ENCODE measurements at regions not wholly inside any gene's neighbourhood (a gene's known extent, or its start where the extent isn't known, plus 50 kb on each side); places are given as distances from the start of the nearest gene placed in this dataset.
"Not testable (repeated sequence)": the region's sequence is repeated elsewhere in the genome, so short reads cannot be mapped to it uniquely, and the experiment has no call there.

- DNase-seq: no peak
These were observed 629.1 kb upstream of the EYS start for GRCh38 chr6:66336176-66336575.

DNA sequence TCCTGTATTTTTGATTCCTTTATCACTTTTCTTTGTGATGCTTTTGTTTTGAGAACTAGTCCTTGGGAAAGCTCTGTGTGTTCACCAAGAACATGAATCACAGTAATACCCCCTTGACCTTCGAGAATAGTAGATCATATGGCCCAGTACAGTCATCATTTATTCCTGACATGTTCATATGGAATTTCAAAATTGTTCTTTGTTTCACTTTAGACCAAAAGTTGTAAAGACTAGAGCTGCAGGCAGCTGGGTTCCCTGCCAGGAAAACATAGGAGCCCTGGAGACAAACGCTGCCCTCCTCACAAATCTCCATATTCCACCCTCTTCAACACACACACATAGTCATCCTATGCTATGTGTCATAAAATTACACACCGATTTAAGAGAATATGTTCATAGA, 621.2 kb upstream of the EYS start:
- no peak for DNase-seq

DNA sequence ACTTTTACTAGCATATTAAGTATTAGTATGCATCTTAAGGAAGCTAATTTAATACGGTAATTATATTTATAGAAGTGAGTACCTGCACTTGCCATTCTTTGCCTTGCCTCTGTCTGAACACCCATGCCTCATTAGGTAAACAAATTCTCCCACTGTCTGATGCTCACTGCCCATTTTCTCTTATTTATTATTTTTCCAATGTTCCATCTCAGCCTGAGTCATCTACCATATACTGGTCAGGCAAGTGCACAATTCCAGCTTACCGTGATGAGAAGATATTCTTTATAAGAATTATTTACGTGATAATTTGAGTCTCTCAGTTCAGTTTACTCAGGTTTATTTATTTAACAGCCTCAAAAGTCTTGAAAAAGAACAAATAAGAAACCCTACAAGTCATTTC, 619.2 kb upstream of the EYS start:
- DNase-seq: no peak

DNA sequence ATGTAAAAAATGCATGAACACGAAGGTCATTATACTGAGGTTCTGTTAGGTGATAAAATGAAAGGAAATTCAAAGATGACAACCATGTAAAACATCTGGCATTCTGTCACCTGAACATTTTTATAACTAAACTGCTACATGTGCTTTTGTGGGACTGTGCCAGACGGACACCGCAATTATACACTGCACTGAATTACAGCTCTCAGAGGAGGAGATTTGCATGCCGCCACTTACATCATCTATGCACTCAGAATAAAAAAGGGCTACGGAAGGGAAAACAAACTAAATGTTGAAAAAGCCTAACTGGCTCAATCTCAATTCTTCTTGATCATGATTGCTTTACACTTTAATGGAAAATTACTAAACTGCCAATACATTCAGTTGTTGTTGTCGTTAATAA, 614.0 kb upstream of the EYS start:
- DNase-seq: peak; percentile 56 to 74

GRCh38 chr6:66307490-66307889, 600.5 kb upstream of the EYS start:
- DNase-seq: no peak

DNA sequence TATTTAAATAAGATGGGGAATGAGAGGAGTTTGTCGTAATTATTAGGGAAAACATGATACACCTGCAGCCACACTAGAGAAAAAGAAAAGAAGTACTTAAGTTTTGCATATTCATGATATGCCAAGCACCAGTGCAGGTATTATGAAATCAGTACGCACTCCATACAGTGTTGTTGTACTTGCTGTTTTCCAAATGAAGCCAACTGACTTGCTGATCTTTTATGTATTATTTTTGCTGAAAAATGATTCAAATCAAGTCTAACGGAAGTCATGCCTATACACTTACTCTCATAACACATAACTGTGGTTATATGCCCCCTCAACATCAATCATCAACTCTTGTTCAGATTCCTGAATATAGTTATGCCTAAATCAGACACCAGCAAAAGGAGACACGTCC, 584.9 kb upstream of the EYS start:
- peak; percentile 66 to 79 for DNase-seq

DNA sequence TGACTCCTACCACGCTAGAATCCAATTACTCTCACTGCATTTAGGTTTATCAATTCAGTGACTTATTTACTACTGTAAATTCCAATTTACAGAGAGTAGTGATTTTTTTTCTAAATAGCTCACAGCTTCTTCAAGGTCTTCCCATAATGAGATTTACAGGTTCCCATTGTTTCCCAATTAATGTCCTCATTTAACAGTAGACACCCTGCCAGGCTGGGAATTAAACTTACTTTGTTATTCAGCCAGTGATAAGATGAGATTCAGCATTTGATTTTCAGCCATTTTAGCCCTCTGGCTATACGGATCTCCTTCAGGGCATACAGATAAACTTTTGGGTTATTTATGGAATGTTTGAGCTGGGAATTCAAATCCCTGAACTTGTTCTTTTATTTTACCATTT, 582.9 kb upstream of the EYS start:
- DNase-seq: no peak

GRCh38 chr6:66278115-66278514, 571.1 kb upstream of the EYS start:
- no peak for DNase-seq

GRCh38 chr6:66277400-66277799, 570.4 kb upstream of the EYS start:
- no peak for DNase-seq

DNA sequence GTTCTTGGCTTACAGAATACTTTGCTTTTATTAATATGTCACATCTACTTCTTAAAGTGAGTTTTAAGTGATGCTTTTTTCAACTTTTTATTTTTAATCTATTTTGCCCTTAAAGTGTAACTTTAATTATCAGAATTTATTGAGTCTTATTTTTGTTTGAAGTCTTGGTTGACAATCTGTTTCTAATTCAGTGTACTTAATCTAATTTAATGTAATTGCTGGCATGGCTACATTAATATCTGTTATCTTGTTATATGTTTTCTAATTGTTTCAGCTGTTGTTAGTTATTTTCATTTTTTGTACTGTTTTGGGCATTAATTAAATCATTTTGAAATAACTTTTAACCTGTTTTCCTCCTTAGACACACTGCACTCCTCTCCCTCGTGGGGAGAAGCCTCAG, 558.7 kb upstream of the EYS start:
- no peak for DNase-seq

DNA sequence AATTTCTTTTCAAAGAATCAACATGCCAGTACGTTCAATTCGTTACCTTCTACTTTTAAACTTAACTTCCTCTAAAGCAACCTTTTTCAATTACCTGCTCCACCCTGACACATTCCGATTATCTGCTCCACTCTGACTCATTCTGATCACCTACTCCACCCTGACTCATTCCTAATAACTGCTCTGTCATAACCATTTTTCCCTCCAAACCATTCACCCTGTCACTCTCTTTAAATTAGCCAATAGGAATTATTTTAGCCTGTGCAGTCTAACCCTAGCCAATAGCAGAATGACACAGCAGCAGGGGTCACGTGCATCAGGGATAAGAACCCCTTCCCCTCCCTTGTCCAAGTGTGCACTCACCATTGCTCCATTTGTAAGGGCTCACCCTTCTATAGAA, 557.4 kb upstream of the EYS start:
- no peak for DNase-seq

DNA sequence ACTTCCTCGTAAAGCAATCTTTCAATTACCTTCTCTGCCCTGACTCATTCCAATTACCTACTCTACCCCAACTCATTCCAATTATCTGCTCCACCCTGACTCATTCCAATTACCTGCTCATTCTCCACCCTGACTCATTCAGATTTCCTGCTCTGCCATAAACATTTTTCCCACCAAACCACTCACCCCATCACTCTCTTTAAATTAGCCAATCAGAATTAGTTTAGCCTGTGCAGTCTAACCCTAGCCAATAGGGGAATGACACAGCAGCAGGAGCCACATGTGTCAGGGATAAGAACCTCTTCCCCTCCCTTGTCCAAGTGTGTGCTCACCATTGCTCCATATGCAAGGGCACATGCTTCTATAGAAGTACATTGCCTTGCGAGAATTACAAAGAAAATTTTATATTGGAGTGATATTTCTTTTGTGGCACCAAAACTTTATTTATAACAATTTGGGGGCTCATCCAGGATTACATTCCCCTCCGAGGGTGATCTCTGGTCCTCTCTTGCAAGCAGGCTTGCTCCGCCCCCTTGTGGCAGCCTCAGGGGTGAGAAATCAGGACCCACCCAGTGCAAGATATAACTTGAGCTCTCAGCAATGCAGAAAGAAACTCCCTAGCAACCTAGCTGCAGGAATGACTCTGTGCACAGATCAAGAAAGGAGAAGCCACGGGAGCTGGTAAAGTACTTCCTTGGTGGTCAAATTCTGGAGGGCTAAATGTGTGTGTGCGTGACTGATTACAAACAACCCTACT, 551.9 kb upstream of the EYS start:
- DNase-seq: not testable (repeated sequence)

DNA sequence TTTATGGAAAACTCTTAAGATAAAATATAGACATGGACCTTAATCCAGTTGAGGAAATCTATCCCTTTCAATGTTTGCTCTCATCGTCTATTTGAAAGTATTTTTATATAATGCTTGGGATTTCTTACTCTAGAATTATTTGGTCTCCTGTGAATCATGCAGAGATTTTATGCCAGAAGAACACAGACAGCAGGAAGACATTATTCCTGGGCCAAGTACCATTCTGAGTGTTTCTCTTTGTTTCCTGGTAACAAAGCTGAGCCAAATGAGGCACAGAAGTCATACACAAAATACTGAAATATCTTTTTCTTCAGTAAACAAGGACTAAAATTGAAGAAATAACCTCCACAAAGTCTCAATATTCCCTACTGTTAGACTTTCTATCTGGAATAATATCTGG, 538.2 kb upstream of the EYS start:
- DNase-seq: no peak

GRCh38 chr6:66238851-66239250, 531.8 kb upstream of the EYS start:
- no peak for DNase-seq

DNA sequence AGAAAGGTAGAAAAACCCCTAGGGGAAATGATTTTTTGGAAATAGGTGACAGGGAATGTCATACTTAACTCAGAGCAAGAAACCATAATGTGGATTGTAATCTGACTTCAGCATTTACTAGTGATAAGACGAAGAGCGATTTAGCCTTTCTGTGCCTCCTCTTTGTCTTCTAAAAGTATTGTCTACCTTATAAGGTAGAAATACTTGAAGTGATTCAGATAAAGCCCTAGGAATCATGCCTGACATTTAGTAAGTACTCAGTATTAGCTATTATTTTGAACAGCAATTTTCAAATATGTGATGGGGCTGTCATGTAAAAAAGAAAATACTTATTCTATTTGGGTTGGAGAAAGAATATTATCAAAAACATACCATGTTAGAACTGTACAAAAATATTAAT, 525.9 kb upstream of the EYS start:
- no peak for DNase-seq

GRCh38 chr6:66230591-66230990, 523.6 kb upstream of the EYS start:
- no peak for DNase-seq

DNA sequence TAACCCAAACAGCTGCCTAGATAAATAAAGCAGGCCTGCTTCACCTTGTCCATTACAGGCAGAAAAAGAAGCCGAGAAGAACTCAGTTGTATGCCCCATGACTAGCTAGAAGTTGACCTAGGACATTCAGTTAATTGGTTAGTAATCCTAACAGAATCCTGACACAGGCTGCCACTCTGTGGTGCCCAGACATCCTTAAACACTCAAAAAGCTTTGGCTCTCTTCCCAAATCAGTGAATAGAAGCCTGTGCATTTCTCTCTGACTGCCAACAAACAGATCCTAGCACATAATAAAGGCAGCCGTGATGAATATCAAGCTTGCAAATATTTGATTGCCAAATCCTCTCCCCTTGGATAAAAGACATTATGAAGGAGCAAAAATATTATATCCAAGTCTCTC, 519.1 kb upstream of the EYS start:
- DNase-seq: no peak

DNA sequence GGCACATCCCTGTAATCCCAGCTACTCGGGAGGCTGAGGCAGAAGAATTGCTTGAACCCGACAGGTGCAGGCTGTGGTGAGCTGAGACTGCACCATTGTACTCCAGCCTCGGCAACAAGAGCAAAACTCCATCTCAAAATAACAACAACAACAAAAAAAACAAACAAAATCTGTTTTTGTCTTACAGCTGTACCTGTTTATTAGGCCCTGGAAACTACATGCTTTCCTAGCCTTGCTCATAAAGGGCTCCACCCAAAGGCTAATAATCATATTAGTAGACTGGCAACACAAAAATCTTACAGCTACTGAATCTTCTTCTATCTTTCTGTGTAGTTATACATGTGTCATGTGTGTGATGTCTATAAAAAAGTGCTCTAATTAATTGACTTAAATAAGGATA, 503.9 kb upstream of the EYS start:
- DNase-seq: peak in 1 of 2 experiments; percentile 29

- DNase-seq: no peak
These were observed 493.4 kb upstream of the EYS start for GRCh38 chr6:66200390-66200789.

DNA sequence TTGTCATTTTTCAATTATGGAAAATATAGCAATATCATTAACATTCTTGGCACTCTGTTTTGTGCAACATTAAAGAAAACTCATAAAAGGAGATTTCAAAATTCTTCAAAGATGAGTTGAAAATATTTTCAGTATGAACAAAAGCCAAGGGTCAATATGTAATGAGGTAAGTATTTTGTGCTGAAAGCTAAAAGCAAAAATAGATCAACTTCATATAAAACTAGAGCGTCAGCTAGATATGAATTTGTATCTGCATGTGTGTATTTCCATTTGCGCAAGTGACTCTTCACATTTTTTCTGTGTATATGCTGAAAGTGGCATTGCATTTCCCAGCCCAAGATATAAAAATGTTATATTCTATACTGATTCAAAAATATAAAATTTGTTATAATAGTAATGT, 492.1 kb upstream of the EYS start:
- DNase-seq: no peak

DNA sequence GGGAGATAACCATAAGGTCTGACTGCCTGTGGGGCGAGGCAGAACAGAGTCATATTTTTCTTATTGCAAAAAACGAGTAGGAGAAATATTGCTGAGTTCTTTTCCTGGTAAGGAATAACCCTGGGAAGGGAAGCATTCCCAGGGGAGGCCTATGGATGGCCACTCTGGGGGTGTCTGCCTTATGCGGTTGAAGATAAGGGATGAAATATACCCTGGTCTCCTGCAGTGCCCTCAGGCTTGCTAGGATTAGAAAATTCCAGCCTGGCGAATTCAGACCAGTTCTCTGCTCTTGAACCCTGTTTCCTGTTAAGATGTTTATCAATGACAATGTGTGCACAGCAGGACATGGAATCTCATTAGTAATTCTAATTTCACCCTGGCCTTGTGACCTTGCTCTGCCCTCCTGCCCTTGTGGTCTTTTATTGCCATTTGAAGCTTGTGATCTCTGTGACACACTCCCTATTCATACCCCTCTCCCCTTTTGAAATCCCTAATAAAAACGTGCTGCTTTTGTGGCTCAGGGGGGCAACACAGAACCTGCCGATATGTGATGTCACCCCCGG, 491.1 kb upstream of the EYS start:
- DNase-seq: no peak

DNA sequence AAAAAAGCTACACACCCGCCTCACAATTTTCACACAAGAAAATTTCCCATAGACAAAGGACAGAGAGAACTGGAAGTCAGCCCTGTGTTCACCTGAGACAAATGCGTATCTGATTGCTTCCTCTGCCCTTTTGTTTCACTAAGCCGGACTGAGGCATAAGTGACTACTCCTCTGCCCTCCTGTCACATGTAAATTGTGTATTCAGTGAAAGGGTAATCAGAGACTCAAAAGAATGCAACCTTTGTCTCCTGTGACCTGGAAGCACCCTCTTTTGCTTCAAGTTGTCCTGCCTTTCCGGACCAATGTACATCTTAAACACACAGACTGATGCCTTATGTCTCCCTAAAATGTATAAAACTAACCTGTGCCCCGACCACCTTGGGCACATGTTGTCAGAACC, 483.8 kb upstream of the EYS start:
- DNase-seq: peak in 1 of 2 experiments; percentile 6

DNA sequence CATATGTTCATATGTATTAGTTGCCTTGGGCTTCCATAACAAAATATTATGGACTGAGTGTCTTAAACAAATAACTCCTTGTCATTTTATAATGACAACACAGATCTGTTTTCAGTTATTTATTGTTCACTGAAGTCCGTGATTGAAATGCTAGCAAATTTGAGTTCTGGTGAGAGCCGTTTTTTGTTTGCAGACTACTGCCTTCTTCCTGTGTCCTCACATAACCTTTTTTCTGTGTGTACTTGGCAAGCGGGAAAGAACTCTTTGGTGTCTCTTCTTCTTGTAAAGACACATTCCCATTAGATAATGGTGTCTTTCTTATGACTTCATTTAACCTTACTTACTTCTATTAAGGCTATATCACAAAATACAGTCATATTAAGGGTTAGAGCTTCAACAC, 482.9 kb upstream of the EYS start:
- DNase-seq: no peak

DNA sequence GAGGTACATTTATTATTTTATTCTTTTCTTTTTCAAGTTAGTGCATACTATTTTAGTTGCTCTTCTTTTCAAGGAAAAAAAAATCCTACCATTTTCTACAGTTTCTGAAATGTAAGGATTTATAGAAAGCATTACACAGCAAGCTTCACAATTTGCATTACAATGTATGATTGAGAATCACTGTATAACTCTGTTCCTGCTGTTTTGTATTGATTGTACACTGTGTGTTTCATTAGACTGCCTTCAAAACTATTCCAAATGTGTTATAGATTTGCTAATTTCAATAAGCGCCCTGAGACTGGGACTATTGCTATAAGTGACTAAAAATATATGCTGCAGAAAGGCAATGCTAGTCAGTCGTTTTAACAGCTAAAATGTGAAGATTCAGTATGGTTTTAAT, 479.7 kb upstream of the EYS start:
- DNase-seq: no peak

- no peak for DNase-seq
These were observed 477.1 kb upstream of the EYS start for GRCh38 chr6:66184091-66184490.
